Activated naive CD4-positive, alpha-beta T cell treated with anti-CD3 and anti-CD28 coated beads, Interleukin-2, amount 50 U/mL, for 72 hours (primary cell): ENCODE measurements at regions not wholly inside any gene's neighbourhood (a gene's known extent, or its start where the extent isn't known, plus 50 kb on each side); places are given as distances from the start of the nearest gene placed in this dataset.
"Not testable (repeated sequence)": the region's sequence is repeated elsewhere in the genome, so short reads cannot be mapped to it uniquely, and the experiment has no call there.

Experiments used
- ATAC-seq, 2 donors: fragments of 150-1000 bp; cut with Tn5 transposase; 2 replicates each; pipeline ENCODE4 v1.10.0; 2021; ENCODE audit warnings: mild to moderate bottlenecking in 2 of 2, moderate library complexity in 2 of 2
- DNase-seq, 2 donors: peaks; one replicate each; pipeline ENCODE4 v3.0.0; 2021 to 2022; ENCODE audit warnings: low spot score in 2 of 2
- H3K27ac Mint-ChIP-seq, 2 donors: one replicate each; pipeline ENCODE4 v1.8.0; 2022; ENCODE audit warnings: mild to moderate bottlenecking in 2 of 2, mixed read lengths in 2 of 2
- H3K36me3 Mint-ChIP-seq, 2 donors: one replicate each; pipeline ENCODE4 v1.8.0; 2022; ENCODE audit warnings: mixed read lengths in 2 of 2
- H3K9me3 Mint-ChIP-seq, 2 donors: one replicate each; pipeline ENCODE4 v1.8.0; 2022; ENCODE audit warnings: mixed read lengths in 2 of 2

GRCh38 chr7:46283852-46284251 lies 362.8 kb upstream of the IGFBP3 start:
- Mint-ChIP-seq H3K36me3 (no peaks in the 10 kb centered on the region), H3K27ac (no peak overlapping the region), H3K9me3 (no peaks in the 10 kb centered on the region)
- DNase-seq = no peak
- no peak for ATAC-seq

DNA sequence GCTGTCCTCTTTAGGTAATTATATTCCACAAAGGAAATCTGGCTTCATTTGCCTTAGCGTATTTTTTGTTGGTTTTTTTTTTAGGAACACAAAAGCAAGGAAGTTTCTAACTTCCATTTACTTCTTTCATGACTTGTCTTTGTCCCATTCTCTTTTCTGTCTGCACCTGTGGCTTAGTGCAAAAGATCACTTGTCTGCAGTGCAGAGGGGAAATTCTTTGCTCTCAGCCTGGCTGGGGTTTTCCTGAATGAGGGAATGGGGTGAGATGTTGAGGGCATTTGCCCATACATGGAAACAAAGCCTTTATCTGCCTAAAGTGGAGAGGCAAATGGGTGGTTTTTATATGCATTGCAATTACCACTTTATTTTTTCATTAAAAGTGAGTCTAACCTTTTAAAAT lies 361.1 kb upstream of the IGFBP3 start:
- no peaks in the 10 kb centered on the region for H3K36me3 Mint-ChIP-seq
- no peak overlapping the region for H3K27ac Mint-ChIP-seq
- DNase-seq (no peak), ATAC-seq (no peak)
- H3K9me3 Mint-ChIP-seq = peaks cover 0 to 3% of the 10 kb centered on the region in 2 donors

- DNase-seq = no peak
- Mint-ChIP-seq H3K27ac (no peak overlapping the region), H3K36me3 (no peaks in the 10 kb centered on the region), H3K9me3 (peaks cover 3 to 4% of the 10 kb centered on the region in 2 donors)
- no peak for ATAC-seq
Observed at GRCh38 chr7:46281071-46281470, 360.0 kb upstream of the IGFBP3 start.

- H3K27ac Mint-ChIP-seq = no peak overlapping the region
- ATAC-seq (no peak), DNase-seq (no peak)
- peaks cover 3 to 4% of the 10 kb centered on the region in 2 donors for H3K9me3 Mint-ChIP-seq
- H3K36me3 Mint-ChIP-seq = no peaks in the 10 kb centered on the region
Observed at GRCh38 chr7:46279290-46279689, 358.2 kb upstream of the IGFBP3 start.

DNA sequence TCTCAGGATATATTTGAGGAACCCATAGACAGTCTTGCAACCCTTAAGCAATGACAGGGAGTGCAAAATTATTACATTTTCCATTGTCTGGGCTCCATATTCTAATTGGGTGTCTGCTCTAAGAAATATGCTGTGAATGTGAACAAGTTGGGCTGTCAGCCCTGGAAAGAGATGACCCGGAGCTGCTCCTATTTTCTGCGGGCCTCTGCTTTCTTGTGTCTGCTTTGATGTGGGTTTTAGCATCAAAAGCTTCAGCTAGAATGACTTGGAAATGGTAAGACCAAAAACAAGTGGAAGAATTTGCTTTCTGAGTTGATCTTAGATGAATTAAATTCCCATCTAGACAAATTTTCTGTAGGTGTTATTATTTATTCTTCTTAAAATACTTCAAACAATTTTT lies 343.6 kb upstream of the IGFBP3 start:
- Mint-ChIP-seq H3K27ac (no peak overlapping the region), H3K36me3 (peaks cover 10 to 16% of the 10 kb centered on the region in 2 donors), H3K9me3 (peaks cover 19 to 20% of the 10 kb centered on the region in 2 donors)
- no peak for DNase-seq
- ATAC-seq = no peak

GRCh38 chr7:46261638-46262037 lies 340.6 kb upstream of the IGFBP3 start:
- not testable (repeated sequence) for DNase-seq, H3K27ac Mint-ChIP-seq, ATAC-seq
- H3K36me3 Mint-ChIP-seq = peaks cover 10 to 16% of the 10 kb centered on the region in 2 donors
- H3K9me3 Mint-ChIP-seq = peaks cover 20 to 22% of the 10 kb centered on the region in 2 donors

- peaks cover 15 to 22% of the 10 kb centered on the region in 2 donors for H3K9me3 Mint-ChIP-seq
- ATAC-seq (no peak), DNase-seq (no peak)
- peaks cover 10 to 16% of the 10 kb centered on the region in 2 donors for H3K36me3 Mint-ChIP-seq
- no peak overlapping the region for H3K27ac Mint-ChIP-seq
Observed at GRCh38 chr7:46259947-46260346, 338.9 kb upstream of the IGFBP3 start.

GRCh38 chr7:46257761-46258448 lies 336.8 kb upstream of the IGFBP3 start:
- ATAC-seq (no peak), DNase-seq (no peak)
- Mint-ChIP-seq H3K27ac (no peak overlapping the region), H3K36me3 (peaks cover 10 to 16% of the 10 kb centered on the region in 2 donors), H3K9me3 (peaks cover 15 to 22% of the 10 kb centered on the region in 2 donors)

DNA sequence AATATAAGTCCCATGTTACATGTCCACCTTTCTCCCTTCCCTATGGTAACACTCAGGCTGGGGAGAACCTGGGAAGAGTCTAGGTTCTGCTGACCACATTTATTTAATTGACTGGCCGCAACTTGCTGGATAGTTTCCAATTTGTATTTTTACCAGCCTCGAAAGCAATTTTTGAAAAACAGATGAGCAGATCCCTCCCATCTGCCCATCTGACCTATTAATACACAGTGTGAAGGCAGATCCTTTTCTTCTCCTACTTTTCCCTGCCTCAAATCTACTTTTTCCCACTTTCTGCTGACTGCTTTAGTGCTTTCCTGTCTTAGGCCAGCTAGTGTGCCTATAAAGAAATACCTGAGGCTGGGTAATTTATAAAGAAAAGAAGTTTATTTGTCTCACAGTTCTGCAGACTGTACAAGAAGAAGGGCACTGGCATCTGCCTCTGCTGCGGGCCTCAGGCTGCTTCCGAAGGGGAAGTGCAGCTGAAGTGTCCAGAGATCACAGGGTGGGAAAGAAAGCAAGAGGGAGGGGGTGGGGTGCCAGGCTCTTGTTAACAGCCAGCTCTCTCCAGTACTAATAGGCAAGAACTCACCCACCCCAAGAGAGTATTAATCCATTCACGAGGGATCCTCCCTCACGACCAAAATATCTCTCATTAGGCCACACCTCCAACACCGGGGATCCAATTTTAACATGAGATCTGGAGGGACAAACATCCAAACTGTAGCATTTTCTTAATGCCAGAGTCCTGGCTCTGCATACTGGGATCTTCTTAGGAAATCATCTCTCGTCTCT lies 336.0 kb upstream of the IGFBP3 start:
- ATAC-seq (no peak), DNase-seq (no peak)
- Mint-ChIP-seq H3K27ac (no peak overlapping the region), H3K9me3 (peaks cover 12 to 20% of the 10 kb centered on the region in 2 donors), H3K36me3 (peaks cover 8 to 16% of the 10 kb centered on the region in 2 donors)

- Mint-ChIP-seq H3K36me3 (peaks cover 0 to 5% of the 10 kb centered on the region in 2 donors), H3K9me3 (peaks cover 6 to 10% of the 10 kb centered on the region in 2 donors), H3K27ac (no peak overlapping the region)
- ATAC-seq (no peak), DNase-seq (no peak)
Observed at GRCh38 chr7:46253520-46253919, 332.4 kb upstream of the IGFBP3 start.

DNA sequence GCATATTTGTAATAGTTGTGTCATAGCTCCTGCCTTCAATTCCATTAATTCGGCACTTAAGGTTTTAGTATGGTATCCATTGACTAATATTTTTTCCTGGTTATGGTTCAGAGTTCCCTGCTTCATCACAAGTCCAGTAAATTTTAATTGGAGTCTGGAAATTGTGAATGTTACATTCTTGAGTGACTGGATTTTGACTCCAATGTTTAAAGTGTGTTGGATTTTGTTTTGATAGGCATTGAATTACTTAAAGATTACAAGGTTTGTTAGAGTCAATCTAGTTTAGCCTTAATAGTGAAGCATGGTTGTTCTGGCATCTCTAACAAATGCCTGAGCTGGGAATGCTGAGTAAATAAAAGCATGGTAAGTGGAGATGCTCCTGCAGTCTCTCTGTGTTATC lies 326.6 kb upstream of the IGFBP3 start:
- peaks cover 10 to 11% of the 10 kb centered on the region in 2 donors for H3K9me3 Mint-ChIP-seq
- H3K27ac Mint-ChIP-seq = no peak overlapping the region
- ATAC-seq (no peak), DNase-seq (no peak)
- H3K36me3 Mint-ChIP-seq = peaks cover 0 to 10% of the 10 kb centered on the region in 2 donors

DNA sequence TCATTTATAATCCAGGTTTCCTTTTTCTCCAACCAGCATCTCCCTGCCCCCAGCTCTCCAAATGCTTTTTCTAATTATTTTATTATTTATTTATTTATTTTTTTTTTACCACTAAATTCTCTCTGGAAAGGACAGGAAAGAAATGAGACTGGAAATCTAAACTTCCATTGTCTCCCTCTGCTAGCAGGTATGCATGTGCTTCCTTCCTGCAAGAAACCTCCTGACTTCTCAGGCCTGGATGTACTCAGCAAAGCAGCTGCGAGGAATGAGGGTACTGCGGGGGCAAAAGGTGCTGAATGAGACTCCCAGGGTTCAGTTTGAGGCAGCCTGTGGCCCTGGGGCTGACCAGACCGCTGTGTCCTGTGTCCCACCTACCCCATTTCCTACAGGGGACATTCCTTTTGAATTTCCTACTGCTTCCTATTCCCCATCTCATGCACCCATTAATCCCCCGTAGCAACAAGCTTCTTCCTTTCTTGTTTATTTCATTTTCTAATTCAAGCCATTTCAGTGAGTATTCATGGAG lies 324.6 kb upstream of the IGFBP3 start:
- ATAC-seq (no peak), DNase-seq (no peak)
- Mint-ChIP-seq H3K9me3 (peaks cover 6 to 11% of the 10 kb centered on the region in 2 donors), H3K36me3 (peaks cover 0 to 10% of the 10 kb centered on the region in 2 donors), H3K27ac (no peak overlapping the region)

- no peak for DNase-seq
- no peak for ATAC-seq
- no peak overlapping the region for H3K27ac Mint-ChIP-seq
- peaks cover 6 to 11% of the 10 kb centered on the region in 2 donors for H3K9me3 Mint-ChIP-seq
- H3K36me3 Mint-ChIP-seq = peaks cover 0 to 10% of the 10 kb centered on the region in 2 donors
Observed at GRCh38 chr7:46244757-46245156, 323.7 kb upstream of the IGFBP3 start.

GRCh38 chr7:46243406-46243805 lies 322.3 kb upstream of the IGFBP3 start:
- Mint-ChIP-seq H3K9me3 (peaks cover 0 to 5% of the 10 kb centered on the region in 2 donors), H3K36me3 (peaks cover 0 to 4% of the 10 kb centered on the region in 2 donors), H3K27ac (no peak overlapping the region)
- DNase-seq (no peak), ATAC-seq (no peak)

- H3K36me3 Mint-ChIP-seq = no peaks in the 10 kb centered on the region
Observed at GRCh38 chr7:46239846-46240245, 318.8 kb upstream of the IGFBP3 start.

GRCh38 chr7:46237466-46237865 lies 316.4 kb upstream of the IGFBP3 start:
- H3K36me3 Mint-ChIP-seq = no peaks in the 10 kb centered on the region
- no peak for ATAC-seq
- no peak for DNase-seq

More at GRCh38 chr7:46239846-46240245, 318.8 kb upstream of the IGFBP3 start:
- Mint-ChIP-seq H3K9me3 (peaks cover 0 to 2% of the 10 kb centered on the region in 2 donors), H3K27ac (no peak overlapping the region)
- no peak for DNase-seq
- ATAC-seq = no peak

GRCh38 chr7:46233585-46234329 lies 312.7 kb upstream of the IGFBP3 start:
- ATAC-seq (no peak), DNase-seq (no peak)
- H3K27ac Mint-ChIP-seq = no peak overlapping the region
- peaks cover 0 to 5% of the 10 kb centered on the region in 2 donors for H3K9me3 Mint-ChIP-seq
- peaks cover 0 to 6% of the 10 kb centered on the region in 2 donors for H3K36me3 Mint-ChIP-seq

More at GRCh38 chr7:46237466-46237865, 316.4 kb upstream of the IGFBP3 start:
- Mint-ChIP-seq H3K27ac (no peak overlapping the region), H3K9me3 (no peaks in the 10 kb centered on the region)
